NB4 (cell line): ENCODE measurements at regions not wholly inside any gene's neighbourhood (a gene's known extent, or its start where the extent isn't known, plus 50 kb on each side); places are given as distances from the start of the nearest gene placed in this dataset.
A peak's percentile ranks its signal among the peaks of the same experiment; 100 is the strongest.

Experiments used
- DNase-seq: peaks from one replicate; pipeline ENCODE4 v3.0.0; 2010; ENCODE audit warnings: low read depth
- H3K4me3 ChIP-seq: one replicate; pipeline ENCODE4 v1.5.1; 2011; ENCODE audit warnings: mild to moderate bottlenecking, low read depth, low read length, moderate library complexity
- CTCF ChIP-seq: IDR thresholded peaks from one replicate; pipeline ENCODE4 v1.5.1; 2012; ENCODE audit warnings: low read depth, low read length
- MAX ChIP-seq: IDR thresholded peaks from 2 replicates; pipeline ENCODE4 v1.6.1; 2011; ENCODE audit warnings: low read depth, low read length
- MYC ChIP-seq: IDR thresholded peaks from 2 replicates; pipeline ENCODE4 v1.6.1; 2011; ENCODE audit warnings: low read depth, low read length
- POLR2A ChIP-seq: IDR thresholded peaks from 2 replicates; pipeline ENCODE4 v1.6.1; 2011; ENCODE audit warnings: mild to moderate bottlenecking; ENCODE audit not compliant: insufficient read length; ENCODE audit errors: extremely low read depth

GRCh38 chr7:52917982-52918578, 117.4 kb upstream of the POM121L12 start:
- peak; percentile 44 for DNase-seq
- H3K4me3 ChIP-seq: no peak overlapping the region
- TF ChIP-seq CTCF: peak; percentile 93
- TF ChIP-seq MYC: no peak
- TF ChIP-seq MAX: peak; percentile 53; the same call in 1 of the 2 replicates
- TF ChIP-seq POLR2A: no peak

GRCh38 chr7:52911795-52912194, 123.6 kb upstream of the POM121L12 start:
- no peak for DNase-seq
- no peak for TF ChIP-seq CTCF
- TF ChIP-seq MAX: no peak
- no peak for TF ChIP-seq MYC
- no peak for TF ChIP-seq POLR2A
- no peak overlapping the region for H3K4me3 ChIP-seq

GRCh38 chr7:52911326-52911725, 124.1 kb upstream of the POM121L12 start:
- H3K4me3 ChIP-seq: no peak overlapping the region
- no peak for DNase-seq
- TF ChIP-seq MYC: no peak
- TF ChIP-seq MAX: no peak
- TF ChIP-seq POLR2A: no peak
- TF ChIP-seq CTCF: no peak

GRCh38 chr7:52909935-52910334, 125.5 kb upstream of the POM121L12 start:
- no peak for DNase-seq
- no peak overlapping the region for H3K4me3 ChIP-seq
- no peak for TF ChIP-seq POLR2A
- TF ChIP-seq CTCF: no peak
- TF ChIP-seq MAX: no peak
- no peak for TF ChIP-seq MYC

- DNase-seq: no peak
- no peak for TF ChIP-seq CTCF
- no peak overlapping the region for H3K4me3 ChIP-seq
These were observed 126.3 kb upstream of the POM121L12 start for GRCh38 chr7:52909131-52909530.

GRCh38 chr7:52897713-52898112, 137.7 kb upstream of the POM121L12 start:
- no peak for DNase-seq
- TF ChIP-seq MAX: no peak
- TF ChIP-seq CTCF: no peak
- TF ChIP-seq MYC: no peak
- TF ChIP-seq POLR2A: no peak
- H3K4me3 ChIP-seq: no peak overlapping the region
